GM21737 (cell line): ENCODE measurements at regions not wholly inside any gene's neighbourhood (a gene's known extent, or its start where the extent isn't known, plus 50 kb on each side); places are given as distances from the start of the nearest gene placed in this dataset.
A peak's percentile ranks its signal among the peaks of the same experiment; 100 is the strongest.

Experiments
- ATAC-seq: cut with Tn5 transposase; IDR thresholded peaks from one replicate; pipeline ENCODE4 v1.9.1; 2021; ENCODE audit warnings: mild to moderate bottlenecking, moderate library complexity; ENCODE audit not compliant: unreplicated experiment

DNA sequence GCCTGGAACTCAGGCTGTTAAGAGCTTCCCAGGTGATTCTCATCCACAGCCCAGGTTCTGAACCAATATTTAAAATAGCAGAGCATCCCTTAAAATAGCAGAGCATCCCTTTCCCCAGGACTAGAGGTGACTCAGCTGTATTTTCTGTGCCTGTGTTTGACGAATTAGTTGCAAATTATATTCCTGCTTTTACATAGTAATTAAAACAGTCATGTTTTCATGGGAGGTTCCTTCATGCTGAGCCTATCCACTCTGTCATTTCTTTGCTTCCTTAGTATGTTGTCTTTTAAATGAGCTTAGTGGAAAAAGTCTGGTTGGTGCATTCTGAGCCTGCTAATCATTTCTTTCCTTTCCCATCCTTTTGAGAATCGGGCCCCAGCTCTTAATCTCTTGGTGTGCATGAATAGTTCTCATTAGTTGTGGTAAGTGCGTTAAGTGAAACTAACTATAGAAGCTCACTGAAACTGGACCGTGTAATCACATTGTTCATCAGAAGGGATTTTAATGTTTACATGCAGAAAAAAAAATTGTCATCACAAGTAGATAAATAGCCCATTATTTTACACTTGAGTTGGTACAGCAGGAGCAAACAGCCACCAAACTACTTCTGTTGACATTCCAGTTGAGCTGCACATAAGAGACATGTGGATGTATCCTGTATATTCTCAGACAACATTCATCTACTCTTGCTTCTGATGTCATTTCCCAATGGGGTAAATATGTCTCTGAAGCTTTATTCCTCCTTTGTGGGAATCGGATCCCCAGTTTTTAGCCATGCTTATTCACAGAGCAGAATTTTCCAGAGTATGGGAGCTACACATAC is 596.9 kb upstream of the WWC1 start:
- no peak for ATAC-seq

GRCh38 chr5:167696558-167697314 is 594.7 kb upstream of the WWC1 start:
- no peak for ATAC-seq

DNA sequence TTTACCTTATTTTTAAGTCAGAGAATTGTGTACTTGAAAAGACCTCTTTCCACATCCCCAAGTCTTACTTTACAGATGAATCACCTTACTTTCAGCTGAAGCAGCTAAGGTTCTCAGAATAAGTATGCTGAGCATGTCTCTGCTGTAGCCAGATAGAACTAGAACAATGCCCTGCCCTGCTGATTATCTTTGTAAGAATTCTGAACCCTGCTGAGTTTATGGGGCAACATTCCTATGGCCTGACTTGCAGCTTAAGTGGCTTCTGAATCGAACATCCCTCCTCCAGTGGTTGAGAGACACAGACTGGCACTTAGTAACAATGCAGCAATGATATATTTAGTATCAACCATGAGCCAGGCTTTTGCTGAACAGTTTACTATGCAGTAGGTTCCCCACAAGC is 592.0 kb upstream of the WWC1 start:
- no peak for ATAC-seq

DNA sequence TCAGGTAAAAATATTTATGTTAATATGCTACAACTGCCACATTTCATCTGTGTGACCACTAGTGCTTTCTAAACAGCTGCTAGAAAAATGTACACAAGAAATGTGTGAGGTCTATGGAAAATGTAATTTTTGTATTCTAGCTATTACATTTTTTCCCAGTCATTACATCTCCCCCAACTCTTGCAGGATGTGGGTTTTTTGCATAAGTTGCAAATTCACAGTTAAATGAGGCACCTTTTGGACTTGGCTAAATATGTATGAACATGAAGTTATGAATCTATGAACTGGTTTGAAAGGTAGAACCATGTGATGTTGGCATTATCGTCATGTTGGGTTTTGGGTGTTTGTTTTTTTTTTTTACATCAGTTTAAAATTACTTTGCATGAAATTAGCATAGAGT is 590.4 kb upstream of the WWC1 start:
- ATAC-seq = no peak

DNA sequence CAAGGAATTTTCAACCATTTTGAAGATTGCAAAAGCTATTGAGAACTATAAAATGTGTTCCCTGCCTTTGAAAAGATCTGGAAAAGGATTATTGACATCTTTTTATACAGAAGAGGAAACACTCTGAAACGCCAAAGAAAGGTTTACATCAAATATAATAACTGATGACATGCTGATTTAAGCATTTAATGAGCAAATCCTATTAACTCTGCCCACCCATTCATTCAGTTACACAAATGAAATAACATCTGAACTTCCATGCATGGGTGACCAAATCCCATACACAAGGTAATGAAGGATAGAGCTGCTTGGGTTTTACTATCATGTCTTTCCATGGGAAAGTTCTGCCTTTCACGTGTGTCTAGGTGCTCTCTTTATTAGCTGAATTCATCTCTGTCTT is 589.4 kb upstream of the WWC1 start:
- ATAC-seq = no peak

DNA sequence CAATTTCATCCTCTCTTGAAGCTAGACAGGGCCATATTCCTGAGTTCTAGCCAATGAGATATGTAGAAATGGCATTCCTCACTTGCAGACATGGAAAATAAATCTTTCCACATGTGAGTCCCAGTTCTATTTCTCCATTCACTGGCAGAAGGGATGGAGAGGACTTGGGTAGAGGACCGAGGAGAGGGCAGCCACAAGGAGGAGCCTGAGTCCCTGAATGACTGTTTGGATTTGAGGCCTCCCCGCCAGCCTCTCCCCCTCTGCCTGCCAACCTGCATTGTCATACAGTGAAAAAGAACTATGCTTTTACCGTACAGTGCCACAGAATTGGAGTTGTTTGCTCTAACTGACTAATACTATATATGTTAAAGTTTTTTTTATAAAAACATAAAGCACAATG is 583.0 kb upstream of the WWC1 start:
- ATAC-seq = no peak

GRCh38 chr5:167709625-167710024 is 581.8 kb upstream of the WWC1 start:
- ATAC-seq = no peak

- no peak for ATAC-seq
Measured at GRCh38 chr5:167710444-167711073, 580.9 kb upstream of the WWC1 start.

- no peak for ATAC-seq
Measured at GRCh38 chr5:167712986-167713585, 578.4 kb upstream of the WWC1 start.

DNA sequence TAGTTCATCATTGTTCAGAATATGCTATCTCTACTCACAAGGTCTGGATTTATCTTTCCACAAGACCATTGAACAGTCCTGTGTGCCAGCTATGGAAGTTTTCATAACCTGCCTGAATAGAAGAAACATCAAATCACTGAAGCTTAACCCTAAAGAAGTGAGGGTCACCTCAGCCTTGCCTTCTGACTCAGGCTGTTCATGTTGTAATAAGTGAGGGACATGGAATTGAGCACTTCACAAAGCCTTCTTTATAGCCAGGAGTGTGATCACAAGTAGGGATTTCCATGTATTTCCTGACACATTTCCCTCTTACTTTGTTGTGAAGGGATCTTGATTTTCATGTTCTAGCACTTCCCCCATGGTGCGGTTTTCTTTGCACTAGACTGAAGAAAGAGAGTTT is 577.5 kb upstream of the WWC1 start:
- ATAC-seq = no peak

- no peak for ATAC-seq
Measured at GRCh38 chr5:167716126-167716775, 575.2 kb upstream of the WWC1 start.

DNA sequence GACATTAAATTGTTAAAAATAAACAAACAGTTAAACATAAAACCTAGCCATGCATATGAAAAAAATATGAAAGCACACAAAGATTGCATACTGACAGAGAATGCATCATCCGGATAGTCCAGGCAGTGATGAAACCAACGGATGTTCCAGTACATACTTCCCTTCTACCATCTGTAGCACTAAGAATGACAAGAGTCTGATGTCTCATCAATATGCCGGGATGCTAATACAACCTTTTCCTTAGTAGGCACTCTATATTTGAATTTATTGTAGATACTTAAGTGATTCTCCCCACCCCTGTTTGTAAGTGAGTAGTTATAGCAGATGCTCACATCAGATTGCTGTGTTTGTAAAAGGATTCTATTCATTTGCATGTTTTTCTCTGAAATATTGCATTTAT is 571.2 kb upstream of the WWC1 start:
- ATAC-seq = no peak

DNA sequence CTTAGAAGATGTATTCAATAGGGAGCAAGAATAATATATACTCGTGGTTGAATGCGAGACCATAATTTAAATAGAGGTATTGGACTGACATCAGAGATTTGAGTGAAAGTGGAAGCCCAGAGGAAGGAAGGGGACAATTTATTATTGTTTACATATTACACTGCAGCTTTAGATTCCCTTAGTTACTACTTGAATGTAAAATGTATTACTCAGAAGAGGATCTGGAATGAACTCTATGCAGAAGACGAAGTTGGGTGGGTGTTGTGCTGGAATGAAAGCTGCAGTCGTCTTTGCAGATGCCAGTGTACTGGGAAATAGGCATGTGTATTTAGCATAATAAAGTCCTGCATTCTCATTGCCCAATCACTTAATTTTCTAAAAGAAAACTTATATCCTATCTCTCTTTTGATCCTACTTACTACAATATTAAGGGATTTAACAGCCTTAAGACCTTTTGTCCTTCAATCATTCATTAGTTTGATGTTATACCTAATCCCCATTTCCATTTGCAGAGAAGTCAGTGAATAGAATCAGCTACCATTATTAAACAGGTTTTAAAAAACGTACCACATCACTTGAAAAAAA is 570.7 kb upstream of the WWC1 start:
- ATAC-seq = no peak

DNA sequence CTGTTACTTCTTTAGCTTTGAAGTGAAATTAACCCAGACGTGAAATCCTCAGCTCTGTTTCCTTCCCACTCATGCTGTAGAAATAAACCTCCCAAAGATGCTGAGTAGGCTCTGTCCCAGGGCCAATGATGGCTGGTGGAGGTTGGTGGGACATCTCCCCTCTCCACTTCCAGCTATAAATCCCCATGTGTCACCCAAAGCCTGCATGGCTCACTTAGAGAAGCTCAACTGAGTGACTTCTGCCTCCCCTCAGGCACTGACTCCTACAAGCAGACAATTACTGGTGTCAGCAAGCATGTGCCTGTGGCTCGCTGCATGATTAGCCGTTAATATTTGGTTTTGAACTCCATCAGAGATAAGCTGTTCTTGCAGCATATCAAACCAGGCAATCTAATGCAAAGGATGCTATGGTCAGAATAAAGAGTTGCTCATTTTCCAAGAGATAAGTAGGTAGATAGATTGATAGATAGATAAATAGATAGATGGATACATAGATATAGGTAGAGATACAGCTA is 569.5 kb upstream of the WWC1 start:
- ATAC-seq = no peak

GRCh38 chr5:167723254-167723871 is 568.1 kb upstream of the WWC1 start:
- peak; percentile 98 for ATAC-seq

GRCh38 chr5:167725264-167725663 is 566.2 kb upstream of the WWC1 start:
- no peak for ATAC-seq

DNA sequence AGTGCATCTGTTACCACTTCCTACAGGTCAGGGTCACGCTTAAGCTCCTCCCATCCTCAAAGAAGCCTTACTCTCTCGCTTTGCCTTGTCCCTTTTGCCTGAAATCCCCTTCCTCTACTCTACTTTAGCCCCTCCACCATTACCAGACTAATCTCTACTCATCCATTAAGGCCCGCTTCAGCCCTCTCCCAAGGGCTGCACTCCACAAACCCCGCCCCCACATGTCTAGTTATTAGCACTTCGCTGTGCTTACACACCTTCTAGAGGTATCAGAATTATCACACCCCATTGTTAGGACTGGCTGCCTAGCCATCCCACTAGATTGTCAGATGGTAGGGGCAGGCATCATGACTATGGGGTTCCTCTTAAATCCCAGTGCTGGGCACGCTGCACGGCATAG is 565.7 kb upstream of the WWC1 start:
- ATAC-seq = no peak

GRCh38 chr5:167726642-167727041 is 564.8 kb upstream of the WWC1 start:
- no peak for ATAC-seq

- ATAC-seq = no peak
Measured at GRCh38 chr5:167730121-167730520, 561.3 kb upstream of the WWC1 start.

- ATAC-seq = no peak
Measured at GRCh38 chr5:167730656-167731055, 560.8 kb upstream of the WWC1 start.
